Testis (tissue), 2 donors: ENCODE measurements at regions not wholly inside any gene's neighbourhood (a gene's known extent, or its start where the extent isn't known, plus 50 kb on each side); places are given as distances from the start of the nearest gene placed in this dataset.

Experiments
- DNase-seq: peaks from one replicate; pipeline ENCODE4 v3.0.0-alpha.2; 2019
- H3K27ac ChIP-seq, 2 donors: fragments of 200-600 bp; sonication (generic); one replicate each; pipeline ENCODE4 v1.5.1; 2019
- H3K27me3 ChIP-seq: fragments of 200-600 bp; sonication (generic); one replicate; pipeline ENCODE4 v1.5.1; 2019
- H3K36me3 ChIP-seq: fragments of 200-600 bp; sonication (generic); one replicate; pipeline ENCODE4 v1.5.1; 2017; ENCODE audit warnings: low read depth; ENCODE audit errors: missing control alignments
- H3K4me1 ChIP-seq: fragments of 200-600 bp; sonication (generic); one replicate; pipeline ENCODE4 v1.5.1; 2019
- H3K4me3 ChIP-seq, 2 donors: fragments of 200-600 bp; sonication (generic); one replicate each; pipeline ENCODE4 v1.5.1; 2017 to 2019
- H3K9me3 ChIP-seq: fragments of 200-600 bp; sonication (generic); one replicate; pipeline ENCODE4 v1.5.1; 2017
- CTCF ChIP-seq, 3 experiments: fragments of 450-650 bp in 2 of 3; fragments of 200-600 bp in 1 of 3; sonication (generic) in 1 of 3; IDR thresholded peaks; one replicate each; pipeline ENCODE4 v1.5.1; 2016 to 2019; ENCODE audit warnings: antibody characterized with exemption in 3 of 3, mild to moderate bottlenecking in 2 of 3, moderate library complexity in 1 of 3
- POLR2A ChIP-seq: fragments of 450-650 bp; IDR thresholded peaks from one replicate; pipeline ENCODE4 v1.6.1; 2017; ENCODE audit warnings: antibody characterized with exemption, mild to moderate bottlenecking, moderate library complexity
- WGBS, 2 donors: methylation state at CpG; one replicate each; pipeline ENCODE4 v1.1.5; 2018; 5-methylcytosine and 5-hydroxymethylcytosine counted together
- intact Hi-C: fragments of 100-400 bp; cut with DNase I; formaldehyde crosslinking; loops from one replicate; pipeline ENCODE4 v1.15.1; 2023; ENCODE audit warnings: low total_unique reads

DNA sequence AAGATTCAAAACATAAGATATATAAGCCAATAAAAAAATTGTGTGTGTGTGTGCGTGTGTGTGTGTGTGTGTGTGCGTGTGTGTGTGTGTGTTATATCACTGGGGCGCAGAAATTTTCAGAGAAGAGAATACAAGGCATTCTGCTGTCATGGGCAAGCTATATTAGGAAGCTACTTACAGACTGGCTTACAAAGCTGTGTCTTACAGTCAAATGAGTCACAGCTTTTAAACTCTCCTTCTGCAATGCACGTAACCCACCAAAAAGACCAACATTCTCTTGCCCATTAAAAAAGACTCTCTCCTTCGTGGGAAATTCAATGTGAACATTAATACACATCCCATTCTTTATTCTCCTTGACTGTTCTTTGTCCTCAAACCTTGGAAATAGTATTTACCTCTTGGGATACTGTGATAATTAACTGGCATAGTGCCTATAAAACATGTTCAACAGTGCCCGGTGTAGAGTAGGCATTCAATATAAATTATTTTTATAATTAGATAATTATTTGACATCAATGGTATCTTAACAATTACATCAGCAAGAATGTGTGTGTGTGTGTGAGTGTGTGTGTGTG lies 860.4 kb upstream of the SOX9 start:
- Histone ChIP-seq H3K27ac (no peak overlapping the region), H3K4me3 (no peak overlapping the region), H3K27me3 (no peaks in the 10 kb centered on the region), H3K4me1 (no peaks in the 10 kb centered on the region), H3K9me3 (no peaks in the 10 kb centered on the region), H3K36me3 (no peaks in the 10 kb centered on the region)
- TF ChIP-seq POLR2A: no peak
- no peak for TF ChIP-seq CTCF (IDR thresholded peaks at IDR 0.05)
- 45 to 60% methylated on average over 6 of the region's 6 CpGs for WGBS, 2 donors
- no peak for DNase-seq
- intact Hi-C loops: no loop called here

DNA sequence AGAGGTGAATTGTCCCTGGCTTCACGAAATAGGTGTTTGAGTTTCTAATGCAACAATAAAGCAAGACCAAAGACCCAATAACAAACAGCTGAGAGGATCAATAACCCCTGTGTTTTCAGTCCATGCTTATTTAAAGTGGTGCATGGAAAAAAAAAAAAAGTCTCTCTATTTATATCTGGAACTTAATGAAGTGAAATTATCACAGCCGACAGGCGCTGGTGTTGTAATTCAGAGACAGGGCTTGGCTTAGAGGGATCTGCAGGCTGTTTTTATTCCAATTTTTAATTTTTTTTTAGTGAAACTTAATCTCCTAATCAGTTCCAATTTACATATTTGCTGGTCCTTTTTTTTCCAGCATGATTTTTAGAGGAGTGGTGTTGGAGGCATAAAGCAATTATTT lies 858.2 kb upstream of the SOX9 start:
- no peaks in the 10 kb centered on the region for H3K9me3 ChIP-seq
- WGBS, 2 donors: 76 to 84% methylated on average over 3 of the region's 3 CpGs
- no peaks in the 10 kb centered on the region for H3K27me3 ChIP-seq
- TF ChIP-seq POLR2A: no peak
- no peak for TF ChIP-seq CTCF (IDR thresholded peaks at IDR 0.05)
- no peak overlapping the region for H3K27ac ChIP-seq
- H3K4me3 ChIP-seq: no peak overlapping the region
- intact Hi-C loops: no loop called here
- no peaks in the 10 kb centered on the region for H3K4me1 ChIP-seq
- H3K36me3 ChIP-seq: no peaks in the 10 kb centered on the region
- DNase-seq: no peak

DNA sequence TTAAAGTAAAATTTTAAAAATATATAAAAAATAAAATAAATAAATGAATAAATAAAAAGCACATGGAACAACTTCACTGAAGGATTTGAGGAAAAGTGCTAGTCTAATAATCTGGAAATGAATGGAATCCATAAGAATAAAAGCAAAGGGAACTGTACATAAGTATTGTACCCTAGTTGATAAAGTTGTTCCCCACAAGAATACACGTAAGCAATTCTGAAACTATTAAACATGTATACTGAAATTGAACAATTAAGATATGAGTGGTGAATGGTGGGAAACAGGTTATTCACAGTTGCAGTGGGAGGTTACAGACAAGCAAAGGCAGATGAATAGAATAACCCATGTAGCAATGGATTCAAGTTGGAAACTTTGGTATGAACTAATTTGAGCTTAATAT lies 853.2 kb upstream of the SOX9 start:
- 65 to 74% methylated on average over 1 of the region's 1 CpG for WGBS, 2 donors
- TF ChIP-seq CTCF (IDR thresholded peaks at IDR 0.05): no peak
- no peak for TF ChIP-seq POLR2A
- Histone ChIP-seq H3K4me1 (no peaks in the 10 kb centered on the region), H3K27me3 (no peaks in the 10 kb centered on the region), H3K27ac (no peak overlapping the region), H3K36me3 (no peaks in the 10 kb centered on the region), H3K9me3 (no peaks in the 10 kb centered on the region), H3K4me3 (no peak overlapping the region)
- intact Hi-C loops: no loop called here
- no peak for DNase-seq

DNA sequence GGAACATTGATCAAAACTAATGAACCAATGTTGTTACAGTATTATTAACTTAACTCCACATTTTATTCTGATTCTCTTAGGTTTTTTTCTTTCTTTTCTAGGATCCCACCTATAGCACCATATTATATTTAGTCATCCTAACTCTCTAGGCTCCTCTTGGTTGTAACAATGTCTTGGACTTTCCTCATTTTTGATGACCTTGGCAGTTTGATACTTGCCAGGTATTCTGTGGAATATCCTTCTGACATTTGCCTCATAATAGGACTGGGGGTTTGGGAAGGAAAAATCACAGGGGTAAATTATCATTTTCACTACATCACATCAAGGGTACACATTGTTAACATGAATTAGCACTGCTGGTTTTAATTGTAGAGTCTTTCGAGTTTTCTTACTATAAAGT lies 851.6 kb upstream of the SOX9 start:
- intact Hi-C loops: no loop called here
- no peaks in the 10 kb centered on the region for H3K4me1 ChIP-seq
- H3K9me3 ChIP-seq: no peaks in the 10 kb centered on the region
- no peak for DNase-seq
- no peak overlapping the region for H3K4me3 ChIP-seq
- no peaks in the 10 kb centered on the region for H3K36me3 ChIP-seq
- 76 to 92% methylated on average over 1 of the region's 1 CpG for WGBS, 2 donors
- H3K27ac ChIP-seq: no peak overlapping the region
- H3K27me3 ChIP-seq: no peaks in the 10 kb centered on the region
- TF ChIP-seq CTCF (IDR thresholded peaks at IDR 0.05): no peak
- no peak for TF ChIP-seq POLR2A

DNA sequence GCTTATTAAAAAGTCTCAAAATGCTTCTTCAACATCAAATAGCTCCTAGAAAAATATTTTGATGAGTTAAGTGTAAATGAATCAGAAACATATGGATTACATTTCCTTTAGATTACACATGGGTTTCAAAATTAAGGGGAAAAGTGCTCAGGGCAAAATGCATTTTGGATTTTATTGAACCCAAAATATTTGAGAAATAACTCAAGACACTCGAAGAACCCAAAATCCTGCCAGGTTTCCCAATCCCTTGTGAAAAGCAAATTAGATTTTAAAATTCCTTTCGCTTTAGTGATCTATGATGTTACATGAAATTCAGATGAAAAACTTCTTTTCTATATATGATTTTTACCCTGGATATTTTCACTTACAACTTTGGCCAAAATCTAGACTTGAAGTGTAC lies 847.4 kb upstream of the SOX9 start:
- no peak overlapping the region for H3K4me3 ChIP-seq
- H3K36me3 ChIP-seq: no peaks in the 10 kb centered on the region
- no peaks in the 10 kb centered on the region for H3K4me1 ChIP-seq
- H3K27me3 ChIP-seq: no peaks in the 10 kb centered on the region
- H3K9me3 ChIP-seq: no peaks in the 10 kb centered on the region
- no peak for TF ChIP-seq POLR2A
- TF ChIP-seq CTCF (IDR thresholded peaks at IDR 0.05): no peak
- intact Hi-C loops: no loop called here
- 91 to 97% methylated on average over 2 of the region's 2 CpGs for WGBS, 2 donors
- H3K27ac ChIP-seq: no peak overlapping the region
- DNase-seq: no peak
